Testis (tissue), 2 donors: ENCODE measurements at regions not wholly inside any gene's neighbourhood (a gene's known extent, or its start where the extent isn't known, plus 50 kb on each side); places are given as distances from the start of the nearest gene placed in this dataset.

Source experiments
- DNase-seq: peaks from one replicate; pipeline ENCODE4 v3.0.0-alpha.2; 2019
- H3K27ac ChIP-seq, 2 donors: fragments of 200-600 bp; sonication (generic); one replicate each; pipeline ENCODE4 v1.5.1; 2019
- H3K27me3 ChIP-seq: fragments of 200-600 bp; sonication (generic); one replicate; pipeline ENCODE4 v1.5.1; 2019
- H3K36me3 ChIP-seq: fragments of 200-600 bp; sonication (generic); one replicate; pipeline ENCODE4 v1.5.1; 2017; ENCODE audit warnings: low read depth; ENCODE audit errors: missing control alignments
- H3K4me1 ChIP-seq: fragments of 200-600 bp; sonication (generic); one replicate; pipeline ENCODE4 v1.5.1; 2019
- H3K4me3 ChIP-seq, 2 donors: fragments of 200-600 bp; sonication (generic); one replicate each; pipeline ENCODE4 v1.5.1; 2017 to 2019
- H3K9me3 ChIP-seq: fragments of 200-600 bp; sonication (generic); one replicate; pipeline ENCODE4 v1.5.1; 2017
- CTCF ChIP-seq, 3 experiments: fragments of 450-650 bp in 2 of 3; fragments of 200-600 bp in 1 of 3; sonication (generic) in 1 of 3; IDR thresholded peaks; one replicate each; pipeline ENCODE4 v1.5.1; 2016 to 2019; ENCODE audit warnings: antibody characterized with exemption in 3 of 3, mild to moderate bottlenecking in 2 of 3, moderate library complexity in 1 of 3
- POLR2A ChIP-seq: fragments of 450-650 bp; IDR thresholded peaks from one replicate; pipeline ENCODE4 v1.6.1; 2017; ENCODE audit warnings: antibody characterized with exemption, mild to moderate bottlenecking, moderate library complexity
- WGBS, 2 donors: methylation state at CpG; one replicate each; pipeline ENCODE4 v1.1.5; 2018; 5-methylcytosine and 5-hydroxymethylcytosine counted together
- intact Hi-C: fragments of 100-400 bp; cut with DNase I; formaldehyde crosslinking; loops from one replicate; pipeline ENCODE4 v1.15.1; 2023; ENCODE audit warnings: low total_unique reads

GRCh38 chr3:3240986-3241385, 61.5 kb upstream of the CRBN start:
- 34 to 38% methylated on average over 3 of the region's 3 CpGs for WGBS, 2 donors

GRCh38 chr3:3237979-3238378, 58.5 kb upstream of the CRBN start:
- intact Hi-C loops, result no loop called here
- H3K4me3 ChIP-seq, result no peak overlapping the region
- no peaks in the 10 kb centered on the region for H3K9me3 ChIP-seq
- WGBS, 2 donors, result 85 to 97% methylated on average over 2 of the region's 2 CpGs
- H3K36me3 ChIP-seq, result no peaks in the 10 kb centered on the region
- H3K27ac ChIP-seq, result no peak overlapping the region
- no peaks in the 10 kb centered on the region for H3K4me1 ChIP-seq
- H3K27me3 ChIP-seq, result no peaks in the 10 kb centered on the region
- DNase-seq, result no peak
- TF ChIP-seq CTCF (IDR thresholded peaks at IDR 0.05) (no peak), POLR2A (no peak)

More at GRCh38 chr3:3240986-3241385, 61.5 kb upstream of the CRBN start:
- TF ChIP-seq CTCF (IDR thresholded peaks at IDR 0.05) (no peak), POLR2A (no peak)
- Histone ChIP-seq H3K4me3 (no peak overlapping the region), H3K4me1 (no peaks in the 10 kb centered on the region), H3K27me3 (no peaks in the 10 kb centered on the region), H3K27ac (no peak overlapping the region), H3K9me3 (no peaks in the 10 kb centered on the region), H3K36me3 (no peaks in the 10 kb centered on the region)
- intact Hi-C loops, result no loop called here
- no peak for DNase-seq

- Histone ChIP-seq H3K4me3 (no peak overlapping the region), H3K36me3 (no peaks in the 10 kb centered on the region), H3K4me1 (no peaks in the 10 kb centered on the region), H3K9me3 (no peaks in the 10 kb centered on the region), H3K27ac (no peak overlapping the region), H3K27me3 (no peaks in the 10 kb centered on the region)
- intact Hi-C loops, result no loop called here
- DNase-seq, result no peak
- TF ChIP-seq CTCF (IDR thresholded peaks at IDR 0.05) (no peak), POLR2A (no peak)
These were observed 52.8 kb upstream of the CRBN start for GRCh38 chr3:3232251-3232650.
